ENCODE measurements at regions not wholly inside any gene's neighbourhood (a gene's known extent, or its start where the extent isn't known, plus 50 kb on each side); places are given as distances from the start of the nearest gene placed in this dataset.

DNA sequence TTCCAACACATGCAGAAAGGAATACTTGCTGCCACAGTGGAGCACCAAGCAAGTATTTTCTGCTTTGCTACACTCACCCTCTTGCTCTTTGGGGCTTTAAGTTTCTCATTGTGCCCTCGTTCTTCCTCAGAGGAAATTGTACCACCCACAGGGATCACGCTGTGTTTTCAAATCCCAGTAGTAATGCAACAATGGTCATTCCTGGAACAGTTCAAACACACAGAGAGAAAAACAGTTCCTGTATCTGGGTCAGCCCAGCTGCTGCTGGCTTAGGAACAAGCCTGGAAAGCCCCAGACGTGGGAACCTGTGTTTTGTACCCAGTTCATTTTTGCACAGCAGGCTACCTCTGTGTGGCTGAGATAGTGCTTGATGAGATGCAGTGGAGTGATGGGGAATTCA, 907.8 kb downstream of the STPG2 start:
- in situ Hi-C loops (cut with MboI; ENCODE audit: low pct_ligation_motif_present in 1 of 4, low pct_unique_long_range_greater_than_20kb in 1 of 4, low sequenced_read_pairs in 3 of 4) (no loop called here), intact Hi-C loops (cut with DNase I; ENCODE audit: low total_unique reads) (no loop called here)
- H3K36me3 ChIP-seq, result no peaks in the 10 kb centered on the region
- DNase-seq, result no peak
- TF ChIP-seq POLR2AphosphoS5 (IDR thresholded peaks at IDR 0.05) (no peak), POLR2A (IDR thresholded peaks at IDR 0.05) (no peak), EP300 (IDR thresholded peaks at IDR 0.05; ENCODE audit: low read depth) (no peak)
- TF ChIP-seq, protein P1, sequence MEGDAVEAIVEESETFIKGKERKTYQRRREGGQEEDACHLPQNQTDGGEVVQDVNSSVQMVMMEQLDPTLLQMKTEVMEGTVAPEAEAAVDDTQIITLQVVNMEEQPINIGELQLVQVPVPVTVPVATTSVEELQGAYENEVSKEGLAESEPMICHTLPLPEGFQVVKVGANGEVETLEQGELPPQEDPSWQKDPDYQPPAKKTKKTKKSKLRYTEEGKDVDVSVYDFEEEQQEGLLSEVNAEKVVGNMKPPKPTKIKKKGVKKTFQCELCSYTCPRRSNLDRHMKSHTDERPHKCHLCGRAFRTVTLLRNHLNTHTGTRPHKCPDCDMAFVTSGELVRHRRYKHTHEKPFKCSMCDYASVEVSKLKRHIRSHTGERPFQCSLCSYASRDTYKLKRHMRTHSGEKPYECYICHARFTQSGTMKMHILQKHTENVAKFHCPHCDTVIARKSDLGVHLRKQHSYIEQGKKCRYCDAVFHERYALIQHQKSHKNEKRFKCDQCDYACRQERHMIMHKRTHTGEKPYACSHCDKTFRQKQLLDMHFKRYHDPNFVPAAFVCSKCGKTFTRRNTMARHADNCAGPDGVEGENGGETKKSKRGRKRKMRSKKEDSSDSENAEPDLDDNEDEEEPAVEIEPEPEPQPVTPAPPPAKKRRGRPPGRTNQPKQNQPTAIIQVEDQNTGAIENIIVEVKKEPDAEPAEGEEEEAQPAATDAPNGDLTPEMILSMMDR (IDR thresholded peaks at IDR 0.05), result no peak
- no peak overlapping the region for H3K4me3 ChIP-seq
- no peak overlapping the region for H3K27ac ChIP-seq
- WGBS, 2 donors (ENCODE audit: low coverage in 1 of 2), result 48 to 56% methylated on average over 3 of the region's 3 CpGs
- no peaks in the 10 kb centered on the region for H3K9me3 ChIP-seq
- H3K4me1 ChIP-seq, result peaks cover 0 to 8% (median 0%) of the 10 kb centered on the region in 4 donors
- H3K27me3 ChIP-seq, result no peaks in the 10 kb centered on the region

DNA sequence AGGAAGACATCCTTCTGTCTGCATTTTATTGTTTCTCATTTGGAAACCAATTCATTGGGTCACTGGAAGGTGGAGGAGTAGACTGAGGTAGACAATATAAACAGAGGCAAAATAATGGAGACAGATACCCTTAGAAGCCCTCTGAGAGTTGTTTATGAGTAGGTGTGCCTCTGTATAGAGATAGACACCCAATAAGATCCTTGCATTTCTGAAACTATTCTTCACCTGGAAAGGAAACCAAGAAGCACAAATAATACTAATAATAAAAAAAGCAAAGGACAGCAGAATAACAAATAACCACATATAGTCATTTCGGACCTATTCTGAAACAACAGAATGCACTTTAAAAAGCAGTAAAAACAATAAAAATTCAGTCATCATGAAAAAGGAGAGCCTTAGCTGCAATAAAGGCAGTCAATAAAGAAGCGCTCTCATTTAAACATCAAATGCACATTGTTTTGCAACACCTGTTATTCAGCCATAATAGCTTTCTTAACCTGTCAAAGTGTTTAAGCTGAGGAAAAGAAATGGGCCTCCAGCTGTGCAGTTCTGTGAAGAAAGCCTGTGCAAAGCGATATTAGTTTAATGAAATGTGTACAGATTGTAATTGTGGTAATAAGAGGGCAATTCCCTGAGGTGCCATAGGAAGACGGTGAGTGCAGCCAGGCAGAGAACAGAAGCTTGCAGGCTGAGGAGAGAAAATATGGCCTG, 904.2 kb downstream of the STPG2 start:
- Histone ChIP-seq H3K36me3 (no peaks in the 10 kb centered on the region), H3K27me3 (no peaks in the 10 kb centered on the region), H3K9me3 (no peaks in the 10 kb centered on the region), H3K4me3 (no peak overlapping the region), H3K27ac (no peak overlapping the region), H3K4me1 (peaks cover 0 to 8% (median 0%) of the 10 kb centered on the region in 4 donors)
- DNase-seq, result no peak
- TF ChIP-seq POLR2A (IDR thresholded peaks at IDR 0.05) (no peak), EP300 (IDR thresholded peaks at IDR 0.05; ENCODE audit: low read depth) (no peak), POLR2AphosphoS5 (IDR thresholded peaks at IDR 0.05) (no peak)
- TF ChIP-seq, protein P1 (IDR thresholded peaks at IDR 0.05), result no peak
- WGBS, 2 donors (ENCODE audit: low coverage in 1 of 2), result 30 to 39% methylated on average over 4 of the region's 4 CpGs
- in situ Hi-C loops (cut with MboI; ENCODE audit: low pct_ligation_motif_present in 1 of 4, low pct_unique_long_range_greater_than_20kb in 1 of 4, low sequenced_read_pairs in 3 of 4) (no loop called here), intact Hi-C loops (cut with DNase I; ENCODE audit: low total_unique reads) (no loop called here)

DNA sequence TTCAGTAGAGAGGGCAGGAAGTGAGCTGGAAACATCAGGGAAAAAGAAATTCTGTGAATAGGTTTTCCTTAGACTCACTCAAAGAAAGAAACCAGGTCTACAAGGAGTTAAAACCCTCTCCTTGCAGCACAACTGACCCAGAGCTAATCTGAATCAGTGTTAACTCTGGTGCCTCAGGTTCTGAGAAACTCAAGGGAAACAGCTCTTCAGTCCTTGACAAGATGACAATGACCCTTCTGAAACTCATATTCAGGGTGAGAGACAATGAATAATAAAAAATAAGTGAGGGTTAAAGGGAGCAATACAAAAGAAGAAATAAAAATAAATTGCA, 903.6 kb downstream of the STPG2 start:
- H3K4me1 ChIP-seq, result peaks cover 0 to 8% (median 0%) of the 10 kb centered on the region in 4 donors
- H3K27me3 ChIP-seq, result no peaks in the 10 kb centered on the region
- in situ Hi-C loops (cut with MboI; ENCODE audit: low pct_ligation_motif_present in 1 of 4, low pct_unique_long_range_greater_than_20kb in 1 of 4, low sequenced_read_pairs in 3 of 4), result no loop called here
- no peak overlapping the region for H3K4me3 ChIP-seq
- H3K36me3 ChIP-seq, result no peaks in the 10 kb centered on the region
- H3K27ac ChIP-seq, result no peak overlapping the region
- TF ChIP-seq POLR2AphosphoS5 (IDR thresholded peaks at IDR 0.05) (no peak), EP300 (IDR thresholded peaks at IDR 0.05; ENCODE audit: low read depth) (no peak), POLR2A (IDR thresholded peaks at IDR 0.05) (no peak)
- TF ChIP-seq, protein P1 (IDR thresholded peaks at IDR 0.05), result no peak
- H3K9me3 ChIP-seq, result no peaks in the 10 kb centered on the region
- intact Hi-C loops (cut with DNase I; ENCODE audit: low total_unique reads), result no loop called here
- DNase-seq, result no peak

DNA sequence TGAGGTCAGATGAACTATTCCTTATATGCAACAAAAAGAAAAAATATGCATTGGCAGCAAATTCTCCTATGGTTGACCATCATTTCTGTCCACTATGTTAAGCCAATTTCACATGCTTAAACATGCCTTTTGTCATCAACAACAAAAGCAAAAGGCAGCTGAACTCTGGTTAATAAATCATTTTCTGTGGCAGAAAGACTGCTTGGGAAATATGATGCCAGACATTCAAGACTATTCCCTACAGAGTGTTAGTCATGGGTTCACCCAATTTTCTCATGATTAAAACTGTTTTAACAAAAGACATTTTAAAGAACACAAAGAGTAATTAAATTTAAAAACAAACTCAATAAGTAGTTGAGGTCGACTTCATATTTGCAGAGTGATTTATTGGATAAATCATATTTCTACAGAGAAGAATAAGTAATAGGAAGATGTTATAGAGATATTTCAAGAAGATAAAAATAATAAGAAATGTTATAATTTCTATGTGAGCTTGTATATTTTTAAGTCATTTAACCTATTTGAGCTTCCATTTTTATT, 890.6 kb downstream of the STPG2 start:
- WGBS, 2 donors (ENCODE audit: low coverage in 1 of 2), result 45 to 60% methylated on average over 1 of the region's 1 CpG
- Histone ChIP-seq H3K4me3 (no peak overlapping the region), H3K27me3 (no peaks in the 10 kb centered on the region), H3K27ac (no peak overlapping the region), H3K4me1 (no peaks in the 10 kb centered on the region), H3K9me3 (no peaks in the 10 kb centered on the region), H3K36me3 (no peaks in the 10 kb centered on the region)
- intact Hi-C loops (cut with DNase I; ENCODE audit: low total_unique reads) (no loop called here), in situ Hi-C loops (cut with MboI; ENCODE audit: low pct_ligation_motif_present in 1 of 4, low pct_unique_long_range_greater_than_20kb in 1 of 4, low sequenced_read_pairs in 3 of 4) (no loop called here)
- DNase-seq, result no peak
- TF ChIP-seq POLR2AphosphoS5 (IDR thresholded peaks at IDR 0.05) (no peak), POLR2A (IDR thresholded peaks at IDR 0.05) (no peak), EP300 (IDR thresholded peaks at IDR 0.05; ENCODE audit: low read depth) (no peak)
- TF ChIP-seq, protein P1 (IDR thresholded peaks at IDR 0.05), result no peak

All from transverse colon (tissue), 4 donors.